GM18502 (cell line): ENCODE measurements at regions not wholly inside any gene's neighbourhood (a gene's known extent, or its start where the extent isn't known, plus 50 kb on each side); places are given as distances from the start of the nearest gene placed in this dataset.
"Not testable (repeated sequence)": the region's sequence is repeated elsewhere in the genome, so short reads cannot be mapped to it uniquely, and the experiment has no call there.

Experiments used
- ATAC-seq: cut with Tn5 transposase; IDR thresholded peaks from one replicate; pipeline ENCODE4 v1.9.1; 2021; ENCODE audit warnings: mild to moderate bottlenecking; ENCODE audit not compliant: unreplicated experiment, poor library complexity

- ATAC-seq = no peak
Observed at GRCh38 chr9:100699668-100700067, 121.8 kb downstream of the CAVIN4 start.

DNA sequence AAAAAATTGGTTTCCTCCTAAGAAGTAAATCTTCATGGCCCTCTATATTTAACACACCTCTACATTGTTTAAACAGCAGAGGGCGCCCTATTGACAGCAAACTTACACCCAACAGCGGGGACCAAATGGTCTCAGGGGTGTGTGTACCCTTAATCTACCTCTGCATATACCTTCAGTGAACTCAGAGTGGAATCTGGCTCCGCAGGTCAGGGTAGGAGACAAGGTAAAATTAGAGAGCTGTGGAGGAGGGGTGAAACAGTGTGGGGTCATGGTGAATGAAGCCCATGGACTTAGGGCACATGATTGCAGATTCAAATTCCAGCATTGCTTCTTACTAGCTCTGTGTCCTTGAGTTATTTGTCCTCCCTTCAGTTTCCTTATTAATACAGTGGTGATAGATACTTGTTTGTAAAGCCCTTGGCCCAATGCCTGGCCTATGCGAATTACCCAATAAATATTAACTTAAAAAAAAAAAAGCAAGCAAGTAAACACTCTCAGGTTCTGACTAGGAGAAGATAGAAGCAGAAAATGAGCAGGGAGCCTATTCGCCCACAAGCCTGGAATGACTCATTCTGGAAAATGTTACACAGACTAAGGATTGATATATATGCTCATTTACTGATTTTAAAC is 122.9 kb downstream of the CAVIN4 start:
- ATAC-seq = no peak

DNA sequence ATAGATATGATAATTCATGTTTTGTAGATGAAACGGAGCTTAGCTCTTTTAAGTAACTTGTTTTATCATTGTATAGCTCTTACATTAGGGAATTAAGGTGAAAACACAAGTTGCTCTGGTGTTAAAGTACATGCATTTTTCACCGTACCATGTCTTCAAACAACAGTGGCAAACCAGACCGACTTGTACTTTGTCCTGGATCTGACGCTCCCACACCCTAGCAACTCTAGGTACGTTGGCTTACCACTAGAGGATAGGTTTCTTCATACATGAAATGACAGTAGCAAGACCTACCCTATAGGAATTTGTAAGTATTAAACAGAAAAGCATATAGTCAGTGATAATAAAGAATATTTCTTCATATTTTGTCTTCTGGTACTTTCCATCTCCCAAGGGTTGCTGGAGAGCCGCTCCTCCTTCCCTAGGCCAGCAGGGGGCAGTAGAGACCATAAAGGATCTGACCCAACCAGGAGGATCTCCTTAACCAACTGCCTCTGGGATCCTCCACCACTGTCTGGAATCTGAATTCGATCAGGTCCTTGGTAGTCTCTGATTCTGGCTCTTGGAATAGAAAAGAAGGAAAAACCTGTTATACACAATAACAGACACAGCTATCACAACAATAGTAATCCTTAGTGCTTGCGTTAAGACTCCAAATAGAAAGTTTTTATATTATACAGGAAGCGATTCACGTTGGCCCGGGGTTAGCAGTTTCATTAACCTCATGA is 136.7 kb downstream of the CAVIN4 start:
- peak; percentile 87 for ATAC-seq

DNA sequence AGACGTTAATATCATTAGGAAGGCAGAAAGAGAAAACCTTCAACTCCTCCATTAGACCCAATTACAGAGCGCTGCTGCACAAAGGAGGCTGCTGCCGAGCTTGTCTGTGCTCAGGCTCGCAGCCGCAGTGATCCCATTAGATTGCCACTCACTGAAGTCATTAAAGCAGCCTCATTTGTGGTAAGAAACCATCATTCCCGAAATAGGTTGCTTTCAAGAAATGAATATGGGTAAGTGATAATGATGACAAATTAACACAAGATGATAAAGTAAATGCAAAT is 137.2 kb downstream of the CAVIN4 start:
- peak; percentile 12 for ATAC-seq

DNA sequence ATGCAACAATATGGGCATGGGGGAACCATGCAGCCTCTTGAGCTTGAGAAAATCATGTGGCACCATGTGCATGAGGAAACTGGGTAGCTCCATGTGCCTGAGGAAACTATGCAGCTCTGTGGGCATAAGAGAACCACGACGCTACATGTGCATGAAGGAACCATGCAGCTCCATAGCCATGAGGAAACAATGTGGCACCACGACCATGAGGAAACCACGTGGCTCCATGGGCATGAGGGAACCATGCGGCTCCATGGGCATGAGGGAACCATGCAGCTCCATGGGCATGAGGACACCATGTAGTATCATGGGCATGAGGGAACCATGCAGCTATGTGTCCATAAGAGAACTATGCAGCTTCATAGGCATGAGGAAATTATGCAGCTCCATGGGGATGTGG is 140.8 kb downstream of the CAVIN4 start:
- ATAC-seq = no peak

GRCh38 chr9:100720922-100721321 is 143.0 kb downstream of the CAVIN4 start:
- ATAC-seq = no peak

DNA sequence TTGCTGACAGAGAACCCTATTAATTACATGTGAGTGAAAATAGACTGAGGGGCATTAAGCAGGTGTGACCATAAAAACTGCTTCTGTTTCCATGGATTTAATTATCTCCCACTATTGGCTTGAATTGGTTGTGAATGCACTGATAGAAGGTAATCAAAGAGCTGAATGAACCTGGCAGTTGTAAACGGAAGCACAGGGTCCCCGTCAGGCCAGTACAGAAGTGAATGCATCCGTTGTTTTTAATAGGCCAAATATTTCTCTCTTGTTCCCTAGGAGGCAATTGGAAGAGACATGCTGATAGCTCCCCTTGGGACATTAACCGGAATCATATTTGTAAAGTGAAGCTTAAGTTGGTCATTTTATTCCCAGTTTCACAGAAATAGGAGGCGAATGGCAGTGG is 147.0 kb downstream of the CAVIN4 start:
- ATAC-seq = no peak

DNA sequence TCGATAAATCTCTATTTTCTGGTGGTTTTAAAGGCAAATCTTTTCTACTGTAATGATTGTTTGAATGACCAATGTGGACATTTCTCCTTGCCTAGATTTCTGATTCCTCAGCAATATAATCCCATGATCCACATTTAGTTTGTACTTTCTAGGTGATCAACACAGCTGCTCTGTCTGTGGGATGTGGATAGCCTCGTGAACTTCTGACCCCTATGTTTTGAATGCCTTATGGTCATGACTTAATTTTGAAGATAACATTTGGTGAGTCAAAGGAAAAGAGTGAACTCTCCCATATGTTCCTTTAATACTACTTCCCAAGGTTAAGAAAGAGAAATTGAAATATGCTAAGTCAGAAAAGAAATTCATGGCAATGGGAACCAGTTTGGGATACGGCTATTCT is 147.5 kb downstream of the CAVIN4 start:
- ATAC-seq = no peak

DNA sequence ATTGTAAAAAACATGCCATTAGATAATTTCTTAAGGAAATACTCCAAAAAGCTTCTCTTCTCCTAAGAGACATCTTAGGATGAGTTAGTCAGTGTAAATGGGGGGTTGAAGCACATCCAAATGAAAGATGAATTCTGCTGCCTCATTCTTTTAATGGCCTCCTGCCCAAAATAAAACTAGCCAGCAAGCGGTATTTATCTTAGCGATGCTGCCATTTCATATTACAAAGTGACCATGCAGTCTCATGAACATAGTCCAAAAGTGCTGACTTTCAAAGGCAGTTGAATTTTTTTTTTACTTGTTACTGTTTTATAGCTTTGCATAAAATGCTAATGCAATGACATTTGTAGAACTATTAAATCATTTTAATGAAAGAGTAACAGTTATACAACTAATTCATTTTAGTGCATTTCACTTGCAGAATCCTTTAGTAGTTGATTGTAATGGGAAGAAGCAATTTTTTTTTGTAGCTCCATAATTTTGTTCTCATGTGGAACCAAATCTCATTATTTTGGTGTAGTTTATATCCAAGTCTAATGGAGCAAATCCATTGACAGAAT is 151.5 kb downstream of the CAVIN4 start:
- ATAC-seq = no peak

- no peak for ATAC-seq
Observed at GRCh38 chr9:100730086-100730485, 152.2 kb downstream of the CAVIN4 start.

DNA sequence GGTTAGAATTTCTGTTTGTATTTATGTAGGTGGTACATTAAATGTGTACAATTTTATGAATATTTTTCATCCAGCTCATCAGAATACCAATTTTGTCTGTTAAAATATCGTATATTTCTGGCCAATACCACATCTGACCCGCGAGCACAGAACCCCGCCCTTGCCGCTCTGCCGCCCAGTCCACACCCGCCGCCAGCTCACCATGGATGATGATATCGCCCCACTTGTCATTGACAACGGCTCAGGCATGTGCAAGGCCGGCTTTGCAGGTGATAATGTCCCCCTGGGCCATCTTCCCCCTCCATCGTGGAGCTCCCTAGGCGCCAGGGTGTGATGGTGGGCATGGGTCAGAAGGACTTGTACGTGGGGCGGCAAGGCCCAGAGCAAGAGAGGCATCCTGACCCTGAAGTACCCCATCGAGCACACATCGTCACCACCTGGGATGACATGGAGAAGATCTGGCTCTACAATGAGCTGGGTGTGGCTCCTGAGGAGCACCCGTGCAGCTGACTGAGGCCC is 153.2 kb downstream of the CAVIN4 start:
- ATAC-seq = no peak

DNA sequence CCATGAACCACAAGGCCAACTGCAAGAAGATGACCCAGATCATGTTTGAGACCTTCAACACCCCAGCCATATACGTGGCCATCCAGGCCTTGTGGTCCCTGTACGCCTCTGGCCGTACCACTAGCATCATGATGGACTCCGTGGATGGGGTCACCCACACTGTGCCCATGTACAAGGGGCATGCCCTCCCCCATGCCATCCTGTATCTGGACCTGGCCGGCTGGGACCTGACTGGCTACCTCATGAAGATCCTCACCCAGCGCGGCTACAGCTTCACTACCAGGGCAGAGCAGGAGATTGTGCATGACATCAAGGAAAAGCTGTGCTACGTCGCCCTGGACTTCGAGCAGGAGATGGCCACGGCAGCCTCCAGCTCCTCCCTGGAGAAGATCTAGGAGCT is 153.7 kb downstream of the CAVIN4 start:
- no peak for ATAC-seq

DNA sequence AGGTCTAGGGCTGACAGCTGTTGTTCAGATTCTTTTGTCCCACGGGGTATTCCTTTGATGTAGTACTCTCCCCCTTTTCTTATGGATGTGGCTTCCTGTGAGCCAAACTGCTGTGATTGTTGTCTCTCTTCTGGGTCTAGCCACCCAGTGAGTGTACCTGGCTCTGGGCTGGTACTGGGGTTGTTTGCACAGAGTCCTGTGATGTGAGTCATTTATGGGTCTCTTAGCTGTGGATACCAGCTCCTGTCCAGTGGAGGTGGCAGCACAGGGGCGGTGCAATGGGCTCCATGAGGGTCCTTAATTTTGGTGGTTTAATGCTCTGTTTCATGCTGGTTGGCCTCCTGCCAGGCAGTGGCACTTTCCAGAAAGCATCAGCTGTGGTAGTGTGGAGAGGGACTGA is 161.3 kb downstream of the CAVIN4 start:
- ATAC-seq = no peak

GRCh38 chr9:100739666-100740065 is 161.8 kb downstream of the CAVIN4 start:
- ATAC-seq = no peak

- ATAC-seq = not testable (repeated sequence)
Observed at GRCh38 chr9:100748930-100749329, 171.1 kb downstream of the CAVIN4 start.

- ATAC-seq = no peak
Observed at GRCh38 chr9:100756217-100756616, 178.3 kb downstream of the CAVIN4 start.

GRCh38 chr9:100759215-100759614 is 181.3 kb downstream of the CAVIN4 start:
- ATAC-seq = no peak

GRCh38 chr9:100761276-100761802 is 183.5 kb downstream of the CAVIN4 start:
- no peak for ATAC-seq

DNA sequence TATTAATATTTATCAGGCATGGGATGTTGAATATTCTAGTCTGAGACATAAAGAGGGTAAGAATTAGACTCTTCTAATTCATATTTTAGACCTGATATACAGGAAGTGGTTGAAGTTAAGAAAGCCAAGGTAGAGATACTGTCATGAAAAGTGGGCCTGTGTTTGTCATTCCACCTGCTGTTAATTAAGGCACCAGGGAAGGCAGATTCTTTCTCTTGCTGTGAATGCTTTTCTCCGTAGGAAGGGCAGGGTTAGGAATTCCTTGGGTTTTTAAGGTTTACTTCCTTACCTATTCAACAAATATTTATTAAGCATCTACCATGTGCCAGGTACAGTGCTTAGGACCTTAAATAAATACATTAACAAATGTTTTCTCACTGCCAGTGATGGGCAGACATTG is 196.4 kb downstream of the CAVIN4 start:
- ATAC-seq = no peak

DNA sequence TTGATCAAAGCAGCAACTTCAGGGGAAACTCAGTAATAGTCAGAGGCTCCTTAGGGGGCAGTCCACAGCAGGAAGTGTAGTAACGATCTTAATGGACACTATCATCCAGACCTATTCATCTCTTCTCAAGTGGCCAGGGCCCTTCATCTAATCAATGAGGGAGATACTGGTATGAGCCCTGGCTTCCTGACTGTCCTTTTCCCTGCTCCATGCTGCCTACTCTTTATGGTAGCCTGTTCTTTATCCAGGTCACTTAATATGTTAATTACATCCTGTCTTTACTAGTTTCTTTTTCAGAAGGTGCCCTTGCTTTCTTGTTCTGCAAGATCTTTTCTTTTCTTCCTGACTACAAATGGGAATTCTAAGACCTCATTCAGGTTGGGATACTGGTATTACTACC is 197.1 kb downstream of the CAVIN4 start:
- ATAC-seq = no peak

DNA sequence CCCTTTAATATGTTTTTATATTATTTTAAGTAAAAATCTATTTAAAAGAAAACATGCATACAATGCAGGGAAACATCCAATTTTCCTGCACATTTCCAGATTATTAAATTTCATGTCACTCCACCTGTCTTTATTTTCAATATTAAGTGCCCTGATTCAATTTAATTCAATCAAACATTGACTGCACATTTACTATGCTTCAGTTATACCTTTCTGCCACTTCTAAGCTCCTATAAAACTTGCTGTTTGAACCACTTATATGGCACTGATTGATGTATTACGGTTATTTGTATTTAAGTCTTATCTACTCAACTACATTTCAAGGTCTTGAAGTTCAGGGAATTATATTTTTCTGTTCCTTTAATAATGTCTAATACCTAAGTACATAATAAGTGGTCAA is 198.0 kb downstream of the CAVIN4 start:
- ATAC-seq = no peak

DNA sequence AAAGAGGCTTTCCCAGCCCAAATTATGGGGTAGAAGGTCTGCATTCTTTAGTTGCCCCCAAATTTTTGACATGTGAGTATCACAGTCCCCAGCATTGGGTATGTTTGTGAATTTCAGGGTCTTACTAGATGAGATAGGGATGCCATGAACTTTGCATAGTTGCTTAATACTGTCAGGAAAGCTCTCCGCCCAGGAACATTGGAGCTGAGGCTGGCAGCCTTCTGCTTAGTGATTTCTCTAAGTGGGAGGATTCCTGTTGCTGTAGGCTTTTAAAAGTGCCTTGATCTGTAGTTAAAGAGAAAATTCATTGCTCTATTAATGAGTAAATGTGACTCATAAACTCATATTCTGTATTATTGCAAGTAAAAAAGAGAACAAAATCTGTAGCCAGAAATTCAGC is 206.9 kb downstream of the CAVIN4 start:
- ATAC-seq = no peak
